Vagina (tissue), 2 donors: ENCODE measurements at regions not wholly inside any gene's neighbourhood (a gene's known extent, or its start where the extent isn't known, plus 50 kb on each side); places are given as distances from the start of the nearest gene placed in this dataset.

Experiments
- POLR2A ChIP-seq, 2 donors: fragments of 450-650 bp; IDR thresholded peaks; one replicate each; pipeline ENCODE4 v1.6.1; 2017; ENCODE audit warnings: antibody characterized with exemption in 2 of 2, mild to moderate bottlenecking in 2 of 2, moderate library complexity in 2 of 2
- TF ChIP-seq, protein P1 (sequence below), 3 experiments: fragments of 450-650 bp in 2 of 3; fragments of 200-600 bp in 1 of 3; sonication (generic) in 1 of 3; IDR thresholded peaks; one replicate each; pipeline ENCODE4 v1.5.1; 2017 to 2019; ENCODE audit warnings: antibody characterized with exemption in 3 of 3, mild to moderate bottlenecking in 2 of 3, moderate library complexity in 2 of 3

DNA sequence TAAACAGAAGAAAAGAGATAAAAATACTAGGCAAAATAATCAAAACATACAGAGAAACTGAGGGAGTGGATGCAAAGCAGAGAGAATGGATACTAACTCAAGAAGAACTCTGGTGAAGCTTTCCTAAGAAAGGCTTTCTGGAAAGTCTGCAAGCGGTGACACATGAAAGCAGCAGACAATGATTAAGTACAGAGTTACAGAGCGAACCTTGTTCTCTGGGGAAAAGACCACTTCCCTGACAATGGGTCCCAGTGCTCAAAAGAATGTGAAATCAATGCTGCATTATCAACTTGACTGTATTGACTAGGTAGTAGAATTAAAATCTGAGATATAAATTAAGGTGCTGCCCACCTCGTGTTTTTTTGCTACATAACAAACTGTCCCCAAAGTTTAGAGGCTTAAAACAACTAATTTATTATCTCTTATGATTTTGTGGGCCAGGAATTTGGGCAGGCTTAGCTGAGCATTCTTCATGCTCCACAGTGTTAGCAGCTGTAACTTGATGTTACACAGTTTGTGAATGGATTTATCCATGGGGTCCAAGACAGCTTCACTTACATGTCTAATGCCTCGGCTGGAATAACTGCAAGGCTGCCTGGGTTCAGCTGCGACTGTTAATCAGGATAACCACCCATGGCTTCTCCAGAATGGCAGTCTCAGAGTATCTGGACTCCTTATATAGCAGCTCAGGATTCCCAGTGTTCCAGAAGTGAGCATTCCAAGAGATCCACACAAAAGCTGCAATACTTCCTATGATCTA, 106.9 kb upstream of the INPP4B start:
- TF ChIP-seq, protein P1, sequence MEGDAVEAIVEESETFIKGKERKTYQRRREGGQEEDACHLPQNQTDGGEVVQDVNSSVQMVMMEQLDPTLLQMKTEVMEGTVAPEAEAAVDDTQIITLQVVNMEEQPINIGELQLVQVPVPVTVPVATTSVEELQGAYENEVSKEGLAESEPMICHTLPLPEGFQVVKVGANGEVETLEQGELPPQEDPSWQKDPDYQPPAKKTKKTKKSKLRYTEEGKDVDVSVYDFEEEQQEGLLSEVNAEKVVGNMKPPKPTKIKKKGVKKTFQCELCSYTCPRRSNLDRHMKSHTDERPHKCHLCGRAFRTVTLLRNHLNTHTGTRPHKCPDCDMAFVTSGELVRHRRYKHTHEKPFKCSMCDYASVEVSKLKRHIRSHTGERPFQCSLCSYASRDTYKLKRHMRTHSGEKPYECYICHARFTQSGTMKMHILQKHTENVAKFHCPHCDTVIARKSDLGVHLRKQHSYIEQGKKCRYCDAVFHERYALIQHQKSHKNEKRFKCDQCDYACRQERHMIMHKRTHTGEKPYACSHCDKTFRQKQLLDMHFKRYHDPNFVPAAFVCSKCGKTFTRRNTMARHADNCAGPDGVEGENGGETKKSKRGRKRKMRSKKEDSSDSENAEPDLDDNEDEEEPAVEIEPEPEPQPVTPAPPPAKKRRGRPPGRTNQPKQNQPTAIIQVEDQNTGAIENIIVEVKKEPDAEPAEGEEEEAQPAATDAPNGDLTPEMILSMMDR (IDR thresholded peaks at IDR 0.05), result no peak
- TF ChIP-seq POLR2A (IDR thresholded peaks at IDR 0.05), result no peak
